GM21423 (cell line): ENCODE measurements at regions not wholly inside any gene's neighbourhood (a gene's known extent, or its start where the extent isn't known, plus 50 kb on each side); places are given as distances from the start of the nearest gene placed in this dataset.

Source experiments
- ATAC-seq: cut with Tn5 transposase; IDR thresholded peaks from one replicate; pipeline ENCODE4 v1.9.1; 2021; ENCODE audit warnings: mild to moderate bottlenecking, moderate library complexity; ENCODE audit not compliant: unreplicated experiment

- ATAC-seq, result no peak
Measured at GRCh38 chrX:16222151-16222550, 54.9 kb downstream of the MAGEB17 start.

GRCh38 chrX:16223385-16223784 lies 56.1 kb downstream of the MAGEB17 start:
- ATAC-seq, result no peak

DNA sequence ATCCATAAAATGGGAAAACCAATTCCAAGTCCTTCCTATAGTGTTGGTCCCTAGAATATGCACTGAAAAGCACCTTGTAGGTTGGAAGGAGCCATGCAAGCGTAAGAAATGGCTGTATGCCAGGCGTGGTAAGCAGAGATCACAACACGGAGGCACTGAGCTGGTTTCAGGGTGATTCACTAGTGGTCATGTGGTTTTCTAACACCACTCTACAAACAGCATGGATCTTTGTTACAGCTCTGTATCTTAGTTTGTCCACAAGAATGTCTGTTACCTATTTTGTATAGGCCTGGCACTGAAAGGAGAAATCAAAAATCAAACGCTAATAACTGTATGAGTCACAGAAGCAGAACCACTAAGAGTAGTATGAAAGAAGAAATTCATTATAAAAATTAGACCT lies 71.9 kb downstream of the MAGEB17 start:
- peak; percentile 79 for ATAC-seq

- no peak for ATAC-seq
Measured at GRCh38 chrX:16240231-16240905, 73.1 kb downstream of the MAGEB17 start.

DNA sequence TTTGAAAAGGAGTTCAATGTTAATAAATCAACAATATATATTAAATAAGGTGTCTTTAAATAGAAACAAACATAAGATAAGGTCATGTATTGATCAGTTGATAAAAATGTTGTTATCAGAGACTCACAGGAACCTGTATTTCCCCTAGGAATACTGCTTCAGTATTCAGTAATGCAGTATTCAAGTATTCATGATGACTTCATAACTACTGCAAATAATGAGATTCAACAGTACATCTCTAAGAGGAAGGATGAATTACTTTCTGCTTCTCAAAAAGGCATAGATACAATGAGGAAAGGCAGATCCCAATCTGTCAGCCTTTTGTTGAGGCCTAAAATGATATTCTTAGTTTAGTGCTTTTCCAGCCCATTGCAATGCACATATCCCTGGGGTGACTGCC lies 73.7 kb downstream of the MAGEB17 start:
- no peak for ATAC-seq

GRCh38 chrX:16250296-16250695 lies 83.0 kb downstream of the MAGEB17 start:
- ATAC-seq, result no peak

DNA sequence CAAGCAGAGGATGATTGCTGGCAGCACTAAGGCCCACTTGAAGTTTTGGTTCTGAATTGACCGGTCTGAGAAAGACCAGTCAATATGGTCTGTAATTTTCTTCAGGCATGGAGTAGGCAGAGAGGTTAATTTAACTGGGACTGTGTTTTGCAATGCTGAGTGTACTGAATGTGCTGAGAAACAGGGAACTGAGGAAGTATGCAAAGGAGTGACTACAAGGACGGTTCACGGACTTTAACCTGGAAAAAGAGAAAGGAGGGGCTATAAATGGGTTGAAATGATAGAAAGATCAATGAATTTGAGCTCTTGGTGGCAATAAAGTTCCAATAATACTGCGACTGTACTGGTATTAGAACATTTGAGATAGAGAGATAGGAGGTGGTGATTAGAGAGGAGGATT lies 84.5 kb downstream of the MAGEB17 start:
- no peak for ATAC-seq

- ATAC-seq, result no peak
Measured at GRCh38 chrX:16258882-16259281, 91.6 kb downstream of the MAGEB17 start.

GRCh38 chrX:16267431-16267830 lies 100.2 kb downstream of the MAGEB17 start:
- no peak for ATAC-seq

DNA sequence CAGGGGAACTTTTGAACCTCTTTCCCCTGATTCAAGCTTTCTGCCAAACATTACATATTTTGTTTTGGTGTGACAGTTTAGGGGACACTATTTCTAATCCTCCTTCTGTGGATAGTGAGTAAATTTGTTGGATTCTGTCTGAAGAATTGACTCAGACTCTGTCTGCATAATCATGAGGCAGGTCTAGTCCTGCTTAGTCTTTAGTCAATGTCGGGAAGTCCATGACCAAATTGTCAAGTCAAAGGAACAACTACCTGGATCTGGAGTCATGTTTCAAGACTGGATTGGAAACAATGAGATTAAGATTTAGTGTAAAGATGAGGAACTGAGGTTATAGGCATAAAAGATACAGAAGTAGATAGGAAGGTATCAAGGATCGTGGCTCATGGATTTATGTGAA lies 100.9 kb downstream of the MAGEB17 start:
- no peak for ATAC-seq

DNA sequence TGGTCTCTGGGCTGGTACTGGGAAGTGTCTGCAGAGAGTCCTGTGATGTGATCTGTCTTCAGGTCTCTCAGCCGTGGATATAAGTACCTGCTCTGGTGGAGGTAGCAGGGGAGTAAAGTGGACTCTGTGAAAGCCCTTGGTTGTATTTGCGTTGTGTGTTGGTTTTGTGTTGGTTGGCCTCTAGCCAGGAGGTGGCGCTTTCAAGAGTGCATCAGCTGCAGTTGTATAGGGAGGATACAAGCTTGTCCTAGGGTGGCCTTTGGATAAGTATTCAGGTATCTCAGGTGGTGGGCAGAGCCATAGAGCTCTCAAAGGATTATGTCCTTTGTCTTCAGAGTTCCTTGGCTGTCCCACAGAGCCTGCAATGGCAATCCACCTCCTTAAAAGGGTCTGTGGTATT lies 111.6 kb downstream of the MAGEB17 start:
- ATAC-seq, result no peak

- ATAC-seq, result no peak
Measured at GRCh38 chrX:16282209-16282608, 114.9 kb downstream of the MAGEB17 start.

- no peak for ATAC-seq
Measured at GRCh38 chrX:16284842-16285241, 117.6 kb downstream of the MAGEB17 start.

DNA sequence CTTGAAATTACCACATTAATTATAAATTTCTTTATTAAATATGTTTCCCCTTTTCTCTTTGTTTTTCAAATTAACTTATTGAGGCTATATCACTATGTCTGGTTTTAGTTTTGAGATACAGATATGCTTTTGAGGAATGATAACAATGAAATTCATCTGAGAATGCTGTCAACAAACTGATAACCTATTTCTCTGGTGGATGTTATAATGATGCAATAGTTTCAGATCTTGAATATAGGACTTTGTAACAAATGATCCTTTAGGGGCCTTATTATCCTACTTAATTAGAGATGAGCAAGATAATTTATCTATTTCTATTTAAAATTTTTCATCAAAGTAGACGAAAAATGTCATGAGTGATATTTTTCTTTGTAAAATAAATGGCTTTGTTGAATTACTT lies 123.7 kb downstream of the MAGEB17 start:
- no peak for ATAC-seq

GRCh38 chrX:16300831-16301230 lies 133.6 kb downstream of the MAGEB17 start:
- no peak for ATAC-seq

DNA sequence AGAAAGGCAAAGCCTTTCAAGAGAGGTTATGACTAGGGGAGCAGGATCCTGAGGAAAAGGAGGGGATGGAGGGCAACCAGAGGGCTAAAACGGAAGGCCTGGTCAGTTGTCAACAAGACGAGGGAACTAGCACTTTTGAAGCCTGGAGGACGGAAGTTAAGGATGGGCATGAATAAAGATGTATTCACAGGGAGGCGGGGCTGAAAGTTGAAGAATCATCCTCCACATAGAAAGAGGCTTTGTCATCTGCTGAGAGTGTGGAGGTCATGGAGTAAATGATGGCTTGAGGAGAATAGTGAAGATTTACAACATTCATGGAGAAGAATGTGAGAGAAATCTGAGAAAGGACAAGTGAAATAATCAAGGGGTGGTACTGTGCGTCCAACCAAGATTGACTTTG lies 137.5 kb downstream of the MAGEB17 start:
- no peak for ATAC-seq

DNA sequence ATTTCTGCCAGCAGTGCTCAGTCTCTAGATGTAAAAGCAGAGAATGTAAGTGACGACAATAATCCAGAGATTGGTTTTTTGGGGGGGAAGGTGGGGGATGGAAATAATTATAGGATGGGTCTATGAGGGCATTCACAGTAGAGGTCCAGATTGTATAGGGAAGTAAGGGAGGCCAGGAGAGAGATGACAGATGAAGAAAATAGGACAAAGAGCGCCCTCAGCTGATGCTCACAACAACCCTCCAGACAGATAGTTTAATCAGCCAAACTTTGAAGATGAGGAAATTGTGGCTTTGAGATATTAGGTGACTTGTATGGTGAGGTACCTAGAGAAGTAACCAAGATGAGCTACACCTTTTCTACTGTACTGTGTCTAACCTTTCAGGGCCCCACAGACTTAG lies 137.9 kb downstream of the MAGEB17 start:
- ATAC-seq, result no peak

- ATAC-seq, result no peak
Measured at GRCh38 chrX:16307950-16308349, 140.7 kb downstream of the MAGEB17 start.

GRCh38 chrX:16308773-16309172 lies 141.5 kb downstream of the MAGEB17 start:
- no peak for ATAC-seq

- no peak for ATAC-seq
Measured at GRCh38 chrX:16310326-16310725, 143.0 kb downstream of the MAGEB17 start.

- ATAC-seq, result no peak
Measured at GRCh38 chrX:16311671-16312070, 144.4 kb downstream of the MAGEB17 start.

DNA sequence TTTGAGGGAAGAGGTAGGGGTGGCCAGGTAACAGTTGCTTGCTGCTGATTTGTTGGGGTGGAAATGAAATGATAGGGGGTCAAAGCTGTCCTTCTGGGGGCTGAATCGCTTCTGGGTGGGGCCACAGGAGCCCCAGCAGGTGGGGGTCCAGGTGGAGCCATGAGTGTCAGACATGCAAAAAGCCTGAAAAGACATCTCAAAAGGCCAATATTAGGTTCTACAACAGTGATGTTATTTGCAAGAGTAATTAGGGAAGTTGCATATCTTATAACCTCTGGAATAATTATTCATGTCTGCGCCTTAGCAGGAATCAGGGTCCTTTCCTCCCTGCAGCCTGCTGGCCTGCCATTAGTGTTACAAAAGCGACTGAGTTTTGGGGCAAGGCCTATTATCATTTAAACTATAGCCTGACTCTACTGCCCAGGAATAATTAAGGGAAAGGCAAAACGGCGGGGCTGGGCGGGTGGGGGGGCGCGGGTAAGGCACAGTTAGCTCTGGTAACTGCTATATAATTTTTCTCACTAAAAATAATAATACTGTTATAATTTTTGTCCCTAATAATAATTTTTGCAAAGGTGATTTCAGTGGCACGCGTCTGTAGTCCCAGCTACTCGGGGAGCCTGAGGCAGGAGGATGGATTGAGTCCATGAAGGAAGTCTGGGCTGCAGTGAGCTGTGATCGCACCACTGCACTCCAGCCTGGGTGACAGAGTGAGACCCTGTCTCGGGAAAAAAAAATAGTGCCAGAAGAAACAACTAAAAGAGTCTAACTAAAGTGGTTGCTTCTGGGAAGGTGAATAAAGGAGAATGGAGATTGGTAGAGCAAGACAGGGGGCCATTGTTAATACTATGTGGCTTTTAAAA lies 145.7 kb downstream of the MAGEB17 start:
- ATAC-seq, result no peak
